HUES6 (cell line): ENCODE measurements at regions not wholly inside any gene's neighbourhood (a gene's known extent, or its start where the extent isn't known, plus 50 kb on each side); places are given as distances from the start of the nearest gene placed in this dataset.
"Not testable (repeated sequence)": the region's sequence is repeated elsewhere in the genome, so short reads cannot be mapped to it uniquely, and the experiment has no call there.

ENCODE experiments used
- H3K27ac ChIP-seq: 2 replicates; pipeline ENCODE4 v1.7.0; 2013; ENCODE audit warnings: low read depth, mild to moderate bottlenecking, low read length, inconsistent platforms
- H3K27me3 ChIP-seq: 2 replicates; pipeline ENCODE4 v1.6.1; 2013; ENCODE audit warnings: low read length; ENCODE audit not compliant: control insufficient read depth, insufficient read depth
- H3K36me3 ChIP-seq: 2 replicates; pipeline ENCODE4 v1.6.1; 2013; ENCODE audit warnings: low read length; ENCODE audit not compliant: control insufficient read depth, insufficient read depth
- H3K4me1 ChIP-seq: 2 replicates; pipeline ENCODE4 v1.6.1; 2013; ENCODE audit warnings: low read length; ENCODE audit not compliant: control insufficient read depth, insufficient read depth
- H3K4me3 ChIP-seq: 2 replicates; pipeline ENCODE4 v1.5.1; 2013; ENCODE audit warnings: low read depth, low read length
- H3K9ac ChIP-seq: one replicate; pipeline ENCODE4 v1.6.1; 2013; ENCODE audit warnings: mild to moderate bottlenecking, low read length
- H3K9me3 ChIP-seq: 2 replicates; pipeline ENCODE4 v1.6.1; 2013; ENCODE audit warnings: low read depth, low read length; ENCODE audit not compliant: control insufficient read depth, insufficient read depth

- no peaks in the 10 kb centered on the region for H3K27me3 ChIP-seq
- no peaks in the 10 kb centered on the region for H3K4me1 ChIP-seq
- no peaks in the 10 kb centered on the region for H3K36me3 ChIP-seq
- no peak overlapping the region for H3K27ac ChIP-seq
- H3K9me3 ChIP-seq = no peaks in the 10 kb centered on the region
- no peak overlapping the region for H3K9ac ChIP-seq
- no peak overlapping the region for H3K4me3 ChIP-seq
Measured at GRCh38 chr13:72552731-72553130, 174.7 kb downstream of the MZT1 start.

- not testable (repeated sequence) for H3K4me1 ChIP-seq, H3K9ac ChIP-seq
Measured at GRCh38 chr13:72545895-72546294, 181.5 kb downstream of the MZT1 start.

GRCh38 chr13:72545030-72545719, 182.3 kb downstream of the MZT1 start:
- Histone ChIP-seq H3K27ac (no peak overlapping the region), H3K27me3 (no peaks in the 10 kb centered on the region), H3K36me3 (no peaks in the 10 kb centered on the region), H3K4me1 (no peaks in the 10 kb centered on the region), H3K9me3 (no peaks in the 10 kb centered on the region), H3K4me3 (no peak overlapping the region), H3K9ac (no peak overlapping the region)

More at GRCh38 chr13:72545895-72546294, 181.5 kb downstream of the MZT1 start:
- not testable (repeated sequence) for H3K4me3 ChIP-seq, H3K36me3 ChIP-seq, H3K9me3 ChIP-seq, H3K27ac ChIP-seq, H3K27me3 ChIP-seq

- H3K27me3 ChIP-seq = no peaks in the 10 kb centered on the region
- H3K4me3 ChIP-seq = no peak overlapping the region
- H3K9me3 ChIP-seq = no peaks in the 10 kb centered on the region
- no peak overlapping the region for H3K9ac ChIP-seq
- no peaks in the 10 kb centered on the region for H3K4me1 ChIP-seq
- no peak overlapping the region for H3K27ac ChIP-seq
- H3K36me3 ChIP-seq = no peaks in the 10 kb centered on the region
Measured at GRCh38 chr13:72544042-72544441, 183.4 kb downstream of the MZT1 start.

- Histone ChIP-seq H3K27ac (no peak overlapping the region), H3K9me3 (no peaks in the 10 kb centered on the region), H3K27me3 (no peaks in the 10 kb centered on the region), H3K9ac (no peak overlapping the region), H3K36me3 (no peaks in the 10 kb centered on the region), H3K4me1 (no peaks in the 10 kb centered on the region), H3K4me3 (no peak overlapping the region)
Measured at GRCh38 chr13:72542241-72542640, 185.2 kb downstream of the MZT1 start.

DNA sequence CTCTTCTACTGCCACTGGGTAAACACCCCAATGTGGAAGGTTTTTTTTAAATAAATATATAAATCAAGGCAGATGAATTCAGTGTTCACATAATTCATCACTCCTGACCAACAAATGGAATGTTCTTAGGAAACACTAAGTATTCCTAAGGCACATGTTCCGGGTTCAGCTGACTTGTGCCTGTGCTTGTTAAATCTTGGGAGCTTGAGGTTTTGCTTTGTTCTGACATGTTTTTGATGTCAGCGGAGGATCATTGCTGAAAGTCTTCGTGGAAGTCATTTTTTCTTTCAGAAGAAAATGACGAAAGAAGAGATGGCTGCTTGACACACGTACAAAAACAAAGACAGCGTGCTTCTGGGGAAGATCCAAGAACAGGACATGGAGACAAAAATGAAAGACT, 185.8 kb downstream of the MZT1 start:
- H3K27me3 ChIP-seq = no peaks in the 10 kb centered on the region
- H3K4me3 ChIP-seq = no peak overlapping the region
- H3K27ac ChIP-seq = no peak overlapping the region
- no peaks in the 10 kb centered on the region for H3K9me3 ChIP-seq
- H3K4me1 ChIP-seq = no peaks in the 10 kb centered on the region
- no peak overlapping the region for H3K9ac ChIP-seq
- no peaks in the 10 kb centered on the region for H3K36me3 ChIP-seq

- H3K9ac ChIP-seq = no peak overlapping the region
- H3K27ac ChIP-seq = no peak overlapping the region
- H3K4me3 ChIP-seq = no peak overlapping the region
- no peaks in the 10 kb centered on the region for H3K4me1 ChIP-seq
- no peaks in the 10 kb centered on the region for H3K36me3 ChIP-seq
- no peaks in the 10 kb centered on the region for H3K9me3 ChIP-seq
- H3K27me3 ChIP-seq = no peaks in the 10 kb centered on the region
Measured at GRCh38 chr13:72540881-72541280, 186.5 kb downstream of the MZT1 start.

GRCh38 chr13:72539925-72540324, 187.5 kb downstream of the MZT1 start:
- H3K4me3 ChIP-seq = no peak overlapping the region
- H3K9ac ChIP-seq = no peak overlapping the region
- no peak overlapping the region for H3K27ac ChIP-seq
- H3K4me1 ChIP-seq = no peaks in the 10 kb centered on the region
- no peaks in the 10 kb centered on the region for H3K9me3 ChIP-seq
- H3K36me3 ChIP-seq = no peaks in the 10 kb centered on the region
- H3K27me3 ChIP-seq = no peaks in the 10 kb centered on the region

- H3K4me3 ChIP-seq = no peak overlapping the region
- H3K4me1 ChIP-seq = no peaks in the 10 kb centered on the region
- H3K27ac ChIP-seq = no peak overlapping the region
- no peaks in the 10 kb centered on the region for H3K36me3 ChIP-seq
- no peak overlapping the region for H3K9ac ChIP-seq
- no peaks in the 10 kb centered on the region for H3K9me3 ChIP-seq
- no peaks in the 10 kb centered on the region for H3K27me3 ChIP-seq
Measured at GRCh38 chr13:72537782-72538181, 189.6 kb downstream of the MZT1 start.

GRCh38 chr13:72537395-72537780, 190.0 kb downstream of the MZT1 start:
- H3K9me3 ChIP-seq = no peaks in the 10 kb centered on the region
- no peak overlapping the region for H3K27ac ChIP-seq
- H3K9ac ChIP-seq = no peak overlapping the region
- H3K4me3 ChIP-seq = no peak overlapping the region
- no peaks in the 10 kb centered on the region for H3K4me1 ChIP-seq
- H3K36me3 ChIP-seq = no peaks in the 10 kb centered on the region
- no peaks in the 10 kb centered on the region for H3K27me3 ChIP-seq

DNA sequence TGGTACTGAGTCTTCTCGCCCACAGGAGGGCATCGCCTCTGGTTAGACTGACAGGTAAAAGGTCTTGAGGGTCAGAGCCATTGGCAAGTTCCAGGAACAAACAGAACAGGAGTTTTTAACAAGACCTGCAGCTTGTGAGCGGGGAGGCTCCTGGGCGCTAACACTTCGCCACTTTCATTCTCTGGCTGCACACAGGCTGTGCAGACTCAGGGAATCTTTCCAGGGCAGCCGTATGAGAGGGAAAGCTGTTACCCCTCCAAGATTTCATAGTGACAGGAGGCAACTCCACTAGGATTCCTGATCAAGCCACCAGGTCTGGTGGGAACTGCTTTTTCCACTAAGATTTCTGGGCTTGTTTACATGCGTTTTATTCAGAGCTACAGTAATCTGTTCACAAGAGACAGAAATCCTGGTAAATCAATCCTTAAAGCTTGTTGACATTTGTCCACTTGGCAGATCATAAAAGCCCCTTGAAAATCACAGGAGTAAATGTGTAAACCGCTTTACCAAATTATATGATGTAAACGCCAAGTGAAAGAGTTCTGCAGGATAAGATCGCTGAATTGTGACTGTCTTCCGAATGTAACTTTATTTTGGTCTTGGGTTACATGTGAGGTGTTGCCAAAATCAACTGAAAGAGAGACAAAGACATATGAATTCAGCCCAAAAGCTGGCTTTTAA, 190.6 kb downstream of the MZT1 start:
- H3K4me1 ChIP-seq = no peaks in the 10 kb centered on the region
- no peaks in the 10 kb centered on the region for H3K9me3 ChIP-seq
- H3K36me3 ChIP-seq = no peaks in the 10 kb centered on the region
- H3K9ac ChIP-seq = no peak overlapping the region
- H3K27me3 ChIP-seq = no peaks in the 10 kb centered on the region
- H3K4me3 ChIP-seq = no peak overlapping the region
- H3K27ac ChIP-seq = no peak overlapping the region
